Naive thymus-derived CD8-positive, alpha-beta T cell (primary cell): ENCODE measurements at regions not wholly inside any gene's neighbourhood (a gene's known extent, or its start where the extent isn't known, plus 50 kb on each side); places are given as distances from the start of the nearest gene placed in this dataset.

Experiments used
- ATAC-seq, 2 donors: fragments of 150-1000 bp; cut with Tn5 transposase in 1 of 2; sonication (Bioruptor Pico), chemical (Tn5 transposase) in 1 of 2; 1 replicate in 1 of 2; 2 replicates in 1 of 2; pipeline ENCODE4 v1.10.0; 2021; ENCODE audit warnings: mild to moderate bottlenecking in 2 of 2, moderate library complexity in 2 of 2
- POLR2A ChIA-PET: fragments of 350-600 bp; sonication (Branson Sonifier 250); formaldehyde crosslinking; loops from one replicate; lab custom pipeline; 2021; ENCODE audit warnings: antibody characterized with exemption; lab: Charles Lee
- DNase-seq, 10 donors: peaks; one replicate each; pipeline versions ENCODE4 v3.0.0 to v3.0.0-alpha.2; 2020 to 2022
- H3K27ac Mint-ChIP-seq, 10 donors: one replicate each; pipeline ENCODE4 v1.8.0; 2020 to 2022; ENCODE audit warnings: mild to moderate bottlenecking in 10 of 10, mixed read lengths in 10 of 10, moderate library complexity in 4 of 10, inconsistent platforms in 1 of 10
- H3K27me3 Mint-ChIP-seq, 5 donors: one replicate each; pipeline ENCODE4 v1.8.0; 2021 to 2022; ENCODE audit warnings: mixed read lengths in 5 of 5
- H3K36me3 Mint-ChIP-seq, 3 donors: one replicate each; pipeline ENCODE4 v1.8.0; 2020 to 2022; ENCODE audit warnings: mixed read lengths in 3 of 3, mild to moderate bottlenecking in 2 of 3, inconsistent platforms in 1 of 3
- H3K4me1 Mint-ChIP-seq, 4 donors: one replicate each; pipeline ENCODE4 v1.8.0; 2021 to 2022; ENCODE audit warnings: mixed read lengths in 4 of 4
- H3K4me3 Mint-ChIP-seq, 10 donors: one replicate each; pipeline ENCODE4 v1.8.0; 2020 to 2022; ENCODE audit warnings: mild to moderate bottlenecking in 10 of 10, mixed read lengths in 10 of 10, moderate library complexity in 6 of 10, inconsistent platforms in 1 of 10
- H3K9me3 Mint-ChIP-seq, 9 donors: one replicate each; pipeline ENCODE4 v1.8.0; 2020 to 2022; ENCODE audit warnings: mixed read lengths in 9 of 9, mild to moderate bottlenecking in 3 of 9, inconsistent platforms in 1 of 9, moderate library complexity in 1 of 9

DNA sequence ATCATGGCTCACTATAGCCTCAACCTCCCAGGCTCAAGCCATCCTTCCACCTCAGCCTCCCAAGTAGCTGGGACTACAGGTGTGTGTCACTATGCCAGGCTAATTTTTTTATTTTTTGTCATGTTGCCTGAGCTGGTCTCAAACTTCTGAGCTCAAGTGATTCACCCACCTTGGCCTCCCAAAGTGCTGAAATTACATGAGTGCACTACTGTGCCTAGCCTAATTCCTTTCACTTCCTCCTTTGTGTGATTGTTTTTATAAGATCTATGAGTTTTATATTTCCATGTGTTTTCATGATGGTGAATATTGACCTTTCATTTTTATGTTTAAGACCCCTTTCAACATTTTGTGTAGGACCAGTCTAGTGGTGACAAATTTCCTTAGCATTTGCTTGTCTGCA, 55.2 kb upstream of the IL12B start:
- Mint-ChIP-seq H3K27me3 (peaks cover 0 to 6% (median 0%) of the 10 kb centered on the region in 5 donors), H3K27ac (no peak overlapping the region), H3K4me3 (no peak overlapping the region), H3K9me3 (peaks cover 24 to 96% (median 72%) of the 10 kb centered on the region in 9 donors), H3K36me3 (peaks cover 0 to 44% (median 32%) of the 10 kb centered on the region in 3 donors), H3K4me1 (no peaks in the 10 kb centered on the region)
- no peak for ATAC-seq
- POLR2A ChIA-PET = no interaction called here
- DNase-seq = no peak

DNA sequence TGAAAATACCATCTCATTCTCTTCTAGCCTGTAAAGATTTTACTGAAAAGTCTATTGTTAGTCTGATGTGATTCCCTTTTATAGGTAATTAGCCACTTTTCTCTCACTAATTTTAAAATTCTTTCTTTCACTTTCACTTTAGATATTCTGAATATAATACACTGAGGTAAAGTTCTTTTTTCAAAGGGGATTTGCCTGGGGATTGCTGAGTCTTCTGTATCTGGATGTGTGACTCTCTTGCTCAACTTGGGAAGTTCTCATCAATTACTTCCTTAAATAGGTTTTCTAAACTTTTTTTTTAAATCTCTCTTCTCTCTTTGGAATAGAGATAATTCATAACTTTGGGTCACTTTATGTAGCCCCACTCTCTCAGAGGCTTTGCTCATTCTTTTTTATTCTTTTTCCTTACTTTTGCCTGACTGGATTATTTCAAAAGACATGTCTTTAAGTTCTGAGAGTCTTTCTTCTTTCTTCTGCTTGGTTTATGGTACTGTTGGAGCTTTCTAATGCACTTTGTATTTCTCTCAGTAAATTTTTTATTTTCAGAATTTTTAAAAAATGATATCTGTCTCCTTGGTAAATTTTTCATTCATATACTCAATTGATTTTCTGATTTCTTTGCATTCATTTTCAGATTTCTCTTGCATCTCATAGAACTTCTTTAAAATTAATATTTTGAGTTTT, 55.9 kb upstream of the IL12B start:
- Mint-ChIP-seq H3K27ac (no peak overlapping the region), H3K4me1 (no peaks in the 10 kb centered on the region), H3K4me3 (no peak overlapping the region), H3K27me3 (peaks cover 0 to 3% (median 0%) of the 10 kb centered on the region in 5 donors), H3K36me3 (peaks cover 0 to 39% (median 32%) of the 10 kb centered on the region in 3 donors), H3K9me3 (peaks cover 26 to 96% (median 71%) of the 10 kb centered on the region in 9 donors)
- POLR2A ChIA-PET = no interaction called here
- ATAC-seq (no peak), DNase-seq (no peak)

DNA sequence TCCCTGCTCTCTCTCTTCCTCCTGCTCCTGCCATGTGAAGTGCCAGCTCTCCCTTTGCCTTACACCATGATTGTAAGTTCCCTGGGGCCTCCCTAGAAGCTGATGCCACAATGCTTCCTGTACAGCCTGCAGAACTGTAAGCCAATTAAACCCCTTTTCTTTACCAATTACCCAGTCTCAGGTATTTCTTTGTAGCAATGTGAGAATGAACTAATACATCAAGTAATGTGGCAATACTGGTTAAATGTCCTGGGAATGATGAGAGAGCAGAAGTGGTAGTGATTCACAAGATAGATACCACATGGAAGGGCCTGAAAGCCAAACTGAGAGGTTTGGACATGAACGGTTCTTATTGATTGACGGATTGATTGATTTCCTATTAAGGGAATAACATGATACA, 62.6 kb upstream of the IL12B start:
- peaks cover 0 to 20% (median 10%) of the 10 kb centered on the region in 3 donors for H3K36me3 Mint-ChIP-seq
- H3K9me3 Mint-ChIP-seq = peaks cover 12 to 33% (median 19%) of the 10 kb centered on the region in 9 donors
- no peak overlapping the region for H3K27ac Mint-ChIP-seq
- POLR2A ChIA-PET = no interaction called here
- ATAC-seq (no peak), DNase-seq (no peak)
- no peaks in the 10 kb centered on the region for H3K4me1 Mint-ChIP-seq
- no peak overlapping the region for H3K4me3 Mint-ChIP-seq
- peaks cover 0 to 17% (median 6%) of the 10 kb centered on the region in 5 donors for H3K27me3 Mint-ChIP-seq

DNA sequence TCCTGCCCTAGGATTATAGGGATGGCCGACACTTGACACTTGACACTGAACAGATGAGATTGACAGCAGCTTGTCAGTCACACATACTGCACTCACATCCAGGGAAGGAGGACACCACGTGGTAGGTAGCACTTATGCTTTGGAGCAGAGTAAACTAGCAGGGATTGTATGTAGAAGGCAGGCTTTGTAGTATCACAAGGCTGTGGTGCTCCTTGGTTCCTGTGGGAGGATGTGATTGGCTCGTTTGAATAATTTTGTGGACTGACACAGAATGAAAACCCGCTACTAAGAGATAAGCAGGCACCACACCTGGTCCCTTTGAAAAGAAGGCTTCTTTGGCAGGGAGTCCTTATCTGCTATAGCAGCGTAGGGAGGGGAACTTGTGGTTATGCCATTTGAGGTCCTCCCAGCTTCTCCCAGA, 63.6 kb upstream of the IL12B start:
- H3K27ac Mint-ChIP-seq = no peak overlapping the region
- H3K4me1 Mint-ChIP-seq = no peaks in the 10 kb centered on the region
- peaks cover 0 to 18% (median 4%) of the 10 kb centered on the region in 3 donors for H3K36me3 Mint-ChIP-seq
- no peak for DNase-seq
- POLR2A ChIA-PET = no interaction called here
- no peak overlapping the region for H3K4me3 Mint-ChIP-seq
- peaks cover 4 to 23% (median 13%) of the 10 kb centered on the region in 9 donors for H3K9me3 Mint-ChIP-seq
- ATAC-seq = no peak
- peaks cover 0 to 17% (median 6%) of the 10 kb centered on the region in 5 donors for H3K27me3 Mint-ChIP-seq

DNA sequence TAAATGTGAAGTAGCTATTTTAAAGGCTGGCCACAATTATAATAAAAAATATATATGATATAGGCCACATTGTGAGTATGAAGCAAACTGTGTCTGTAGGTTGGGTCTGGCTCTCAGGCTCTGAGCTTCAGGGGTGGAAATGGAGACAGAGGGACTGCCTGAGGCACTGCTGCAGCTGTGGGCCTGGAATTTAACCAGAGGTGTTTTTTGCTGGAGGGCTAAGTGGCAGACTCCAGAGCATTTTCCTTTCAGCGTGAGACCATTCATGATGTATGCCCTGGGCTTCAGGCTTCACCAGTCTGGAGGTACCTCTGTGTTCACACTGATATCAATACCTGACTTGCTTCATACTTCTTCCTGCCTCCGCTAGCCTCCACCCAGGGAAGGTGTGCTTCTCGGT, 64.9 kb upstream of the IL12B start:
- Mint-ChIP-seq H3K9me3 (peaks cover 0 to 10% (median 5%) of the 10 kb centered on the region in 9 donors), H3K36me3 (peaks cover 0 to 6% (median 0%) of the 10 kb centered on the region in 3 donors), H3K27ac (no peak overlapping the region), H3K4me1 (no peaks in the 10 kb centered on the region), H3K27me3 (peaks cover 0 to 17% (median 6%) of the 10 kb centered on the region in 5 donors), H3K4me3 (no peak overlapping the region)
- ATAC-seq = no peak
- POLR2A ChIA-PET = interaction anchor here (0.6 kb wide), 1 partner anchor 17 kb away, joined by 3 read pairs; no protein-coding TSS in a partner anchor
- no peak for DNase-seq

DNA sequence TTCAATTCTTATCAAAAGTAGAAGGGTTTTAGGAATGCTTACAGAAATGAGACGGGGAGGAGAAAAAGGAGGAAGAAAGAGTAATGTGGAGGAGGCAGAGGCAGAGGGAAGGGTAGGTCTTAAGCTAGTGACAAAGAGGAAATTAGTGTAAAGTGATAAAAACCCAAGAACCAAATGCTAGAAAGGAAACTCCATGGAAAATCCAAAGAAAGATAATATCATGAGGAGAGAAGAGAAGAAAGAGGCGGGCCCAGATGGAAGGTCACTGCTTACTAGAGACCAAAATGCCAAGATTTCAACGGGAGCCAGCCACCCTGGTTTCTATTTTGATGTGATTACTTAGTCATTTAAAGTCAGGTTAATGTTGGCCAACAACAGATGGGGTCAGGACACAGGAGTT, 68.6 kb upstream of the IL12B start:
- peaks cover 5 to 16% (median 10%) of the 10 kb centered on the region in 5 donors for H3K27me3 Mint-ChIP-seq
- no peaks in the 10 kb centered on the region for H3K36me3 Mint-ChIP-seq
- POLR2A ChIA-PET = no interaction called here

DNA sequence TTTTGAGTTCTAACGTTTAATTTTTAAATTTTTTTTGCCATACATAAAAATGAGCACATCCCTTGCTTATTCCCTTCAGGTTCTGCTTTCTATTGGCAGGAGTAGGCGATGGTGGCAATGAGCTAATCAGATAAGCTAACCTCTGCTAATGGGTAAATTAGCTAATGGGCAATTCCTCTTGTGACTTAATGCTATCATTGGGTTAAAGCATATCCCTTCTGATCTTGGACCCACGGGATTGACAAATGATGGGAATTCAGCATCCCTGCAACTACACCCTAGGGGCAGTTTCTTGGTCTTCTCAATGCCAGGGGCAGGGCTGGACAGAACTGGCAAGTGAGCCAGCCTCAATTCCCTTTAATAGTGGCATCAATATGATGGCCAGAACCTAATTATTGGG, 70.2 kb upstream of the IL12B start:
- peaks cover 0 to 2% (median 0%) of the 10 kb centered on the region in 9 donors for H3K9me3 Mint-ChIP-seq
- peaks cover 7 to 20% (median 9%) of the 10 kb centered on the region in 5 donors for H3K27me3 Mint-ChIP-seq
- H3K4me1 Mint-ChIP-seq = peaks cover 0 to 3% (median 0%) of the 10 kb centered on the region in 4 donors
- DNase-seq (no peak), ATAC-seq (no peak)
- POLR2A ChIA-PET = no interaction called here
- no peaks in the 10 kb centered on the region for H3K36me3 Mint-ChIP-seq
- H3K27ac Mint-ChIP-seq = no peak overlapping the region
- no peak overlapping the region for H3K4me3 Mint-ChIP-seq

More for the DNA sequence above, 68.6 kb upstream of the IL12B start:
- ATAC-seq (no peak), DNase-seq (no peak)
- Mint-ChIP-seq H3K4me1 (peaks cover 0 to 3% (median 0%) of the 10 kb centered on the region in 4 donors), H3K4me3 (no peak overlapping the region), H3K9me3 (peaks cover 0 to 2% (median 0%) of the 10 kb centered on the region in 9 donors), H3K27ac (no peak overlapping the region)

DNA sequence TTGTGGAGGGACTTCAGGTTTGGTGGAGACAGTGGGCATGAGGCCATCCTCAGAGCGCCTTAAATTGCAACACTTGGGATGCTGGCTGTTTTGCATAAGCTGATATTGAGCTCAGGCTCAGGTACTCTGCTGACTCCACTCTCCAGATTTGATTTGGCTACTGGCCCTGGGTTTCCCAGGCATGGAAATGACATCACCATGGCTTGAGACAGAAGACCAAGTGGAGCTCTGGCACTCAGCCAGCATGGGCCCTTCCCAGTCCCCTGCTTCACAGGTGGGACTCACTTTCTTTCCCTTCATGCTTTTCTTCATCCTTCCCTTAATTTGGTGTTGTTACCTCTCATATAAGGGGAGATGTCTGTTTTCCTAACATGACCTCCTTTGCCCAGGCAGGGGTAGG, 72.0 kb upstream of the IL12B start:
- peaks cover 0 to 3% (median 1%) of the 10 kb centered on the region in 4 donors for H3K4me1 Mint-ChIP-seq
- H3K9me3 Mint-ChIP-seq = peaks cover 0 to 2% (median 0%) of the 10 kb centered on the region in 9 donors
- POLR2A ChIA-PET = no interaction called here
- H3K27ac Mint-ChIP-seq = no peak overlapping the region
- DNase-seq (no peak), ATAC-seq (no peak)
- H3K4me3 Mint-ChIP-seq = no peak overlapping the region
- peaks cover 7 to 21% (median 9%) of the 10 kb centered on the region in 5 donors for H3K27me3 Mint-ChIP-seq
- peaks cover 0 to 4% (median 0%) of the 10 kb centered on the region in 3 donors for H3K36me3 Mint-ChIP-seq

DNA sequence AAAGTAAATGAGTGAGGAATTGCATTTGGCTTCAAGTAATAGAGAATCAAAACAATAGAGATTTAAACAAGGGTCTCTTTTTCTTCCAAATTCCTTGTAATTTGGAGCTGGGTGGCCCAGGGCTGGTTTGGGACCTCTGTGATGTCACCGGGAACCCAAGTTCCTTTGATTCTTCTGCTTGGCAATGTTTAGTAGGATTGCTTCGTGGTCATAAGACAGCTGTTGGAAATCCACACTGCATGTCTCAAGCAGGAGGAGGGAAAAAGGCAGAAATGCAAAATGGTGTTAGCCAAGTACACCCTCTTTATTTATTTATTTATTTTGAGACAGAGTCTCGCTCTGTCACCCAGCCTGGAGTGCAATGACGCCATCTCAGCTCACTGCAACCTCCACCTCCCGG, 72.6 kb upstream of the IL12B start:
- POLR2A ChIA-PET = no interaction called here
- Mint-ChIP-seq H3K4me3 (no peak overlapping the region), H3K27me3 (peaks cover 7 to 21% (median 9%) of the 10 kb centered on the region in 5 donors), H3K9me3 (peaks cover 0 to 2% (median 0%) of the 10 kb centered on the region in 9 donors), H3K4me1 (peaks cover 0 to 3% (median 1%) of the 10 kb centered on the region in 4 donors), H3K27ac (no peak overlapping the region), H3K36me3 (peaks cover 0 to 6% (median 0%) of the 10 kb centered on the region in 3 donors)
- no peak for ATAC-seq
- no peak for DNase-seq

DNA sequence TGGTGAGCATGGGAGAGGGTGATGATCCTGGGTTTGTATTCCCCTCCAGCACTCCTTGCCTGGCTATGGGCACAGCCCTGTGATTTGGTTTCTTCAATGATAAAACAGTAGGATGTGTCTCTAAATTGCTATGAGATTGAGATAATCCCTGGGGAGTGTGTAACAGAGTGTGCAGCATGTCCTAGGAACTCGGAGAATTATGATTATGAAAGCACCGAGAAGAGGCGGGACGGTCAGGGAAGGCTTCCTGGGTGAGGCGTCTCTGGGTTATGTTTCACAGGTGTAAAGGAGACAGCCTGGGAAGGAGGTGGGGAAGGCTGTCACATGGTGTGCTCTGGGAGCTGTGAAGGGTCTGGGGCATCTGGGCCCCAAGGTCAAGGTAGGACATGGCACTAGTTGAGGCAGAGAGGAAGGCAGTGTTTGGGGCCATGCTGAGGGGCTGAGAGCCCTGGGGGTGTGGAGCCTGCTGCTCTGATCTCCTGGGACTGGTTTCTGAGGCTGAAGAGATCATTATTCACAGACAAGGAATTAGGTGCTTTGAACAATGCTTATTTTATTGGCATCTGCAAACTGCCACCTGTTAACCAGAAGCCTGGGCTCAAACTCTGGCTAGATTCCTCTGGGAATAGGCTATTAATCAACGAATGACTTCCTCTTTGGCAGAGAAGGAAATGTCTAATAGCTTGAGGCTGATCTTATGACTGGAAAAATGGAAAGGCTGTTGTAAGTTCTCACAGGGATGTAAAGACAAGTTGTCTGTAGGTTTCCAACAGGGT, 73.8 kb upstream of the IL12B start:
- Mint-ChIP-seq H3K9me3 (peaks cover 0 to 2% (median 0%) of the 10 kb centered on the region in 9 donors), H3K27me3 (peaks cover 7 to 21% (median 9%) of the 10 kb centered on the region in 5 donors), H3K4me3 (no peak overlapping the region), H3K27ac (peak overlapping the region in 2 of 10 donors; percentile 13 to 78), H3K4me1 (peaks cover 0 to 3% (median 2%) of the 10 kb centered on the region in 4 donors), H3K36me3 (peaks cover 0 to 6% (median 0%) of the 10 kb centered on the region in 3 donors)
- DNase-seq (no peak), ATAC-seq (no peak)
- POLR2A ChIA-PET = no interaction called here

DNA sequence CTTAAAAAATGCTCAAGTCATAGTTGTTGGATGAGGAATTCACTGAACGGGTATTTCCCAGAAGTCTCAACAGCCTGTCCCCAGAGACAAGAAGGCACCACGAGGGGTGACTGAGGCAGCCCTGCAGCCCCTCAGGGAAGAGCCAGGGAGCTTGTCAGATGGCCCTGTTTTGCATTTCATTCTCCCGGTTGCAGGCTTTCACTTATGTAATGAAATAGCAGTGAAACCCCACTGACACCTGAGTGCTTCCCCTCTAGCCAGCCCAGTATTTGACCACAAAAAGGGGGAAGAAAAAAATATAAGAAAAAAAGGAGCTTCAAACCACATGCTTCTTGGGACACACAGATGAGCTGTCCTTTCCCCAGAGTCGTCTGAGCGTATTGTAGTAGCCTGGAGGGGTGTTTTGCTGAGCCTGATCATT, 75.3 kb upstream of the IL12B start:
- POLR2A ChIA-PET = no interaction called here
- peaks cover 0 to 2% (median 0%) of the 10 kb centered on the region in 9 donors for H3K9me3 Mint-ChIP-seq
- H3K36me3 Mint-ChIP-seq = peaks cover 0 to 6% (median 0%) of the 10 kb centered on the region in 3 donors
- no peak overlapping the region for H3K27ac Mint-ChIP-seq
- ATAC-seq = no peak
- H3K27me3 Mint-ChIP-seq = peaks cover 7 to 21% (median 9%) of the 10 kb centered on the region in 5 donors
- no peak for DNase-seq
- peaks cover 4 to 12% (median 7%) of the 10 kb centered on the region in 4 donors for H3K4me1 Mint-ChIP-seq
- no peak overlapping the region for H3K4me3 Mint-ChIP-seq

DNA sequence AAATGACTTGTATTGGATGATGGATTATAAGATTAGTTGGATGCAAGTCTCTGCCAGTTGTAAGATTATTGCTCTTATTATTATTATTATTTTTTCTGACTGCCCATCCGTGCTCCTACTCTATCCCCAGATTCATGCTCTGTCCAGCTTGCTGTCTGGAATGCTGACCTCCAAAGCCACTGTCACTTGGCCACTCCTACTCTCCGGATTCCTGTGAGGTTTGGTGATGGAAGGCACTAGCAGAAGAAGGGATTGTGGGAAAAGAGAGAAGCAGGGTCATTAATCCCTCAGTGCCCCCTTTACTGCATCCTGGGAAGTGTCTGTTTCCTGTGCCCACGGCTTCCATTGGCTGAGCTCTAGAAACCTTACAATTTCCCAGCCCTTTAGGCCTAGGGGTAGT, 76.3 kb upstream of the IL12B start:
- peaks cover 0 to 2% (median 0%) of the 10 kb centered on the region in 9 donors for H3K9me3 Mint-ChIP-seq
- H3K27me3 Mint-ChIP-seq = peaks cover 7 to 21% (median 9%) of the 10 kb centered on the region in 5 donors
- H3K4me3 Mint-ChIP-seq = no peak overlapping the region
- ATAC-seq = no peak
- H3K4me1 Mint-ChIP-seq = peaks cover 8 to 22% (median 16%) of the 10 kb centered on the region in 4 donors
- no peak for DNase-seq
- H3K27ac Mint-ChIP-seq = no peak overlapping the region
- POLR2A ChIA-PET = no interaction called here
- H3K36me3 Mint-ChIP-seq = peaks cover 0 to 6% (median 0%) of the 10 kb centered on the region in 3 donors
